ENCODE measurements at regions not wholly inside any gene's neighbourhood (a gene's known extent, or its start where the extent isn't known, plus 50 kb on each side); places are given as distances from the start of the nearest gene placed in this dataset.
"Not testable (repeated sequence)": the region's sequence is repeated elsewhere in the genome, so short reads cannot be mapped to it uniquely, and the experiment has no call there.

- Histone ChIP-seq H3K36me3 (ENCODE audit: control insufficient read depth, insufficient read depth, low read length, severe bottlenecking) (no peaks in the 10 kb centered on the region), H3K4me1 (ENCODE audit: control insufficient read depth, insufficient read depth, low read length) (no peaks in the 10 kb centered on the region), H3K27me3 (replicated peaks; ENCODE audit: control insufficient read depth, insufficient read depth, low read length) (no peaks in the 10 kb centered on the region), H3K4me3 (ENCODE audit: low read length) (no peak overlapping the region), H3K9ac (ENCODE audit: low read length) (no peak overlapping the region), H3K9me3 (ENCODE audit: control insufficient read depth, low read length) (no peaks in the 10 kb centered on the region)
- DNase-seq (ENCODE audit: low read depth) = no peak
Measured at GRCh38 chr6:141932685-141933084, 200.0 kb upstream of the GJE1 start.

GRCh38 chr6:141926200-141926900 is 206.4 kb upstream of the GJE1 start:
- not testable (repeated sequence) for H3K4me3 ChIP-seq (ENCODE audit: low read length); H3K9me3 ChIP-seq (ENCODE audit: control insufficient read depth, low read length); H3K9ac ChIP-seq (ENCODE audit: low read length)

GRCh38 chr6:141925001-141925400 is 207.7 kb upstream of the GJE1 start:
- no peak overlapping the region for H3K9ac ChIP-seq (ENCODE audit: low read length)
- no peaks in the 10 kb centered on the region for H3K9me3 ChIP-seq (ENCODE audit: control insufficient read depth, low read length)
- peaks cover 5% of the 10 kb centered on the region for H3K4me1 ChIP-seq (ENCODE audit: control insufficient read depth, insufficient read depth, low read length)
- no peaks in the 10 kb centered on the region for H3K36me3 ChIP-seq (ENCODE audit: control insufficient read depth, insufficient read depth, low read length, severe bottlenecking)
- H3K27me3 ChIP-seq (replicated peaks; ENCODE audit: control insufficient read depth, insufficient read depth, low read length) = no peaks in the 10 kb centered on the region
- DNase-seq (ENCODE audit: low read depth) = peak; percentile 52
- no peak overlapping the region for H3K4me3 ChIP-seq (ENCODE audit: low read length)

More at GRCh38 chr6:141926200-141926900, 206.4 kb upstream of the GJE1 start:
- H3K4me1 ChIP-seq (ENCODE audit: control insufficient read depth, insufficient read depth, low read length); H3K27me3 ChIP-seq (replicated peaks; ENCODE audit: control insufficient read depth, insufficient read depth, low read length); DNase-seq (ENCODE audit: low read depth); H3K36me3 ChIP-seq (ENCODE audit: control insufficient read depth, insufficient read depth, low read length, severe bottlenecking): not testable (repeated sequence)

- Histone ChIP-seq H3K4me3 (ENCODE audit: low read length) (no peak overlapping the region), H3K9me3 (ENCODE audit: control insufficient read depth, low read length) (no peaks in the 10 kb centered on the region), H3K36me3 (ENCODE audit: control insufficient read depth, insufficient read depth, low read length, severe bottlenecking) (no peaks in the 10 kb centered on the region), H3K27me3 (replicated peaks; ENCODE audit: control insufficient read depth, insufficient read depth, low read length) (no peaks in the 10 kb centered on the region), H3K4me1 (ENCODE audit: control insufficient read depth, insufficient read depth, low read length) (peaks cover 5% of the 10 kb centered on the region), H3K9ac (ENCODE audit: low read length) (no peak overlapping the region)
- DNase-seq (ENCODE audit: low read depth) = no peak
Measured at GRCh38 chr6:141922898-141923297, 209.8 kb upstream of the GJE1 start.

- not testable (repeated sequence) for H3K27me3 ChIP-seq (replicated peaks; ENCODE audit: control insufficient read depth, insufficient read depth, low read length); H3K4me1 ChIP-seq (ENCODE audit: control insufficient read depth, insufficient read depth, low read length); H3K4me3 ChIP-seq (ENCODE audit: low read length); H3K9me3 ChIP-seq (ENCODE audit: control insufficient read depth, low read length); DNase-seq (ENCODE audit: low read depth); H3K9ac ChIP-seq (ENCODE audit: low read length); H3K36me3 ChIP-seq (ENCODE audit: control insufficient read depth, insufficient read depth, low read length, severe bottlenecking)
Measured at GRCh38 chr6:141916682-141917505, 215.8 kb upstream of the GJE1 start.

GRCh38 chr6:141914646-141915045 is 218.1 kb upstream of the GJE1 start:
- Histone ChIP-seq H3K4me3 (ENCODE audit: low read length) (no peak overlapping the region), H3K9ac (ENCODE audit: low read length) (no peak overlapping the region), H3K27me3 (replicated peaks; ENCODE audit: control insufficient read depth, insufficient read depth, low read length) (no peaks in the 10 kb centered on the region), H3K36me3 (ENCODE audit: control insufficient read depth, insufficient read depth, low read length, severe bottlenecking) (no peaks in the 10 kb centered on the region), H3K4me1 (ENCODE audit: control insufficient read depth, insufficient read depth, low read length) (no peaks in the 10 kb centered on the region), H3K9me3 (ENCODE audit: control insufficient read depth, low read length) (no peaks in the 10 kb centered on the region)
- no peak for DNase-seq (ENCODE audit: low read depth)

GRCh38 chr6:141906569-141907080 is 226.1 kb upstream of the GJE1 start:
- no peaks in the 10 kb centered on the region for H3K4me1 ChIP-seq (ENCODE audit: control insufficient read depth, insufficient read depth, low read length)
- H3K9me3 ChIP-seq (ENCODE audit: control insufficient read depth, low read length) = no peaks in the 10 kb centered on the region
- no peak for DNase-seq (ENCODE audit: low read depth)
- H3K36me3 ChIP-seq (ENCODE audit: control insufficient read depth, insufficient read depth, low read length, severe bottlenecking) = no peaks in the 10 kb centered on the region
- no peak overlapping the region for H3K4me3 ChIP-seq (ENCODE audit: low read length)
- no peak overlapping the region for H3K9ac ChIP-seq (ENCODE audit: low read length)
- no peaks in the 10 kb centered on the region for H3K27me3 ChIP-seq (replicated peaks; ENCODE audit: control insufficient read depth, insufficient read depth, low read length)

- Histone ChIP-seq H3K9me3 (ENCODE audit: control insufficient read depth, low read length) (peaks cover 17% of the 10 kb centered on the region), H3K4me1 (ENCODE audit: control insufficient read depth, insufficient read depth, low read length) (no peaks in the 10 kb centered on the region), H3K36me3 (ENCODE audit: control insufficient read depth, insufficient read depth, low read length, severe bottlenecking) (no peaks in the 10 kb centered on the region), H3K27me3 (replicated peaks; ENCODE audit: control insufficient read depth, insufficient read depth, low read length) (no peaks in the 10 kb centered on the region), H3K9ac (ENCODE audit: low read length) (no peak overlapping the region), H3K4me3 (ENCODE audit: low read length) (no peak overlapping the region)
- DNase-seq (ENCODE audit: low read depth) = no peak
Measured at GRCh38 chr6:141890661-141891060, 242.1 kb upstream of the GJE1 start.

- Histone ChIP-seq H3K4me1 (ENCODE audit: control insufficient read depth, insufficient read depth, low read length) (no peaks in the 10 kb centered on the region), H3K36me3 (ENCODE audit: control insufficient read depth, insufficient read depth, low read length, severe bottlenecking) (no peaks in the 10 kb centered on the region), H3K9me3 (ENCODE audit: control insufficient read depth, low read length) (peaks cover 29% of the 10 kb centered on the region), H3K4me3 (ENCODE audit: low read length) (no peak overlapping the region), H3K27me3 (replicated peaks; ENCODE audit: control insufficient read depth, insufficient read depth, low read length) (no peaks in the 10 kb centered on the region), H3K9ac (ENCODE audit: low read length) (no peak overlapping the region)
- DNase-seq (ENCODE audit: low read depth) = no peak
Measured at GRCh38 chr6:141884850-141885249, 247.9 kb upstream of the GJE1 start.

- peaks cover 25% of the 10 kb centered on the region for H3K4me1 ChIP-seq (ENCODE audit: control insufficient read depth, insufficient read depth, low read length)
- DNase-seq (ENCODE audit: low read depth) = no peak
Measured at GRCh38 chr6:141878686-141879085, 254.0 kb upstream of the GJE1 start.

GRCh38 chr6:141877275-141877983 is 255.3 kb upstream of the GJE1 start:
- H3K4me3 ChIP-seq (ENCODE audit: low read length) = no peak overlapping the region
- no peaks in the 10 kb centered on the region for H3K27me3 ChIP-seq (replicated peaks; ENCODE audit: control insufficient read depth, insufficient read depth, low read length)
- peaks cover 25% of the 10 kb centered on the region for H3K4me1 ChIP-seq (ENCODE audit: control insufficient read depth, insufficient read depth, low read length)
- H3K36me3 ChIP-seq (ENCODE audit: control insufficient read depth, insufficient read depth, low read length, severe bottlenecking) = no peaks in the 10 kb centered on the region
- no peak overlapping the region for H3K9ac ChIP-seq (ENCODE audit: low read length)
- no peaks in the 10 kb centered on the region for H3K9me3 ChIP-seq (ENCODE audit: control insufficient read depth, low read length)
- DNase-seq (ENCODE audit: low read depth) = peak; percentile 1

More at GRCh38 chr6:141878686-141879085, 254.0 kb upstream of the GJE1 start:
- Histone ChIP-seq H3K9me3 (ENCODE audit: control insufficient read depth, low read length) (no peaks in the 10 kb centered on the region), H3K9ac (ENCODE audit: low read length) (no peak overlapping the region), H3K36me3 (ENCODE audit: control insufficient read depth, insufficient read depth, low read length, severe bottlenecking) (no peaks in the 10 kb centered on the region), H3K27me3 (replicated peaks; ENCODE audit: control insufficient read depth, insufficient read depth, low read length) (no peaks in the 10 kb centered on the region), H3K4me3 (ENCODE audit: low read length) (no peak overlapping the region)

All from adipocyte (in vitro differentiated cells).